Lower leg skin (tissue), 4 donors: ENCODE measurements at regions not wholly inside any gene's neighbourhood (a gene's known extent, or its start where the extent isn't known, plus 50 kb on each side); places are given as distances from the start of the nearest gene placed in this dataset.

Experiments
- DNase-seq, 2 donors: peaks; one replicate each; pipeline ENCODE4 v3.0.0-alpha.2; 2019; ENCODE audit warnings: low spot score in 2 of 2
- H3K4me3 ChIP-seq: fragments of 200-600 bp; sonication (generic); 2 replicates; pipeline ENCODE4 v1.5.1; 2017; ENCODE audit warnings: mild to moderate bottlenecking, low read depth; ENCODE audit not compliant: poor library complexity, severe bottlenecking
- POLR2A ChIP-seq, 2 donors: fragments of 450-650 bp; IDR thresholded peaks; one replicate each; pipeline ENCODE4 v1.6.1; 2016 to 2017; ENCODE audit warnings: antibody characterized with exemption in 2 of 2, mild to moderate bottlenecking in 1 of 2, moderate library complexity in 1 of 2
- WGBS, 2 donors: methylation state at CpG; one replicate each; pipeline ENCODE4 v1.1.5; 2018; 5-methylcytosine and 5-hydroxymethylcytosine counted together
- intact Hi-C: fragments of 100-400 bp; cut with DNase I; formaldehyde crosslinking; loops from one replicate; pipeline ENCODE4 v1.15.0; 2023; ENCODE audit warnings: low total_unique reads
- TF ChIP-seq, protein P1 (sequence below), 3 donors: fragments of 450-650 bp; IDR thresholded peaks; one replicate each; pipeline ENCODE4 v1.5.1; 2016; ENCODE audit warnings: antibody characterized with exemption in 3 of 3, mild to moderate bottlenecking in 3 of 3, moderate library complexity in 2 of 3

DNA sequence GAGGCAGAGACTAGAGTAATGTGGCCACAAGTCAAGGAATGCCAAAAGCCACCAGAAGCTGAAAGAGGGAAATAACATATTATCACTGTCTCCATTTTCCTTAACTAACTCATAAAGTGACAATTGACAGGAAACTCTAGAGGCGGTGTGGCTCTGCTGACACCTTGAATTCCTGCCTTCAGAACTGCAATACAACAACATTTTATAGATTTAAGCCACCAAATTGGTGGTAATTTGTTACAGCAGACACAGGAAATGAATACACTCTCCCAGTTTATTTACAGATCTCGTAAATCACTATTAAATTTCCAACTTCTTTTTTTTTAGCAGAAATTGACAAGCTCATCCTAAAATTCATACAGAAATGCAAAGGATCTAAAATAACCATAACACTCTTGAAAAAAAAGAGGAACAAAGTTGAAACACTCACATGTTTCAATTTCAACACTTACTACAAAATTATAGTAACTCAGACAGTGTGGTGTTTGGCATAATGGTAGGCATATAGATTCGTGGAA, 449.9 kb downstream of the OTOL1 start:
- no peak for TF ChIP-seq POLR2A (IDR thresholded peaks at IDR 0.05)
- TF ChIP-seq, protein P1, sequence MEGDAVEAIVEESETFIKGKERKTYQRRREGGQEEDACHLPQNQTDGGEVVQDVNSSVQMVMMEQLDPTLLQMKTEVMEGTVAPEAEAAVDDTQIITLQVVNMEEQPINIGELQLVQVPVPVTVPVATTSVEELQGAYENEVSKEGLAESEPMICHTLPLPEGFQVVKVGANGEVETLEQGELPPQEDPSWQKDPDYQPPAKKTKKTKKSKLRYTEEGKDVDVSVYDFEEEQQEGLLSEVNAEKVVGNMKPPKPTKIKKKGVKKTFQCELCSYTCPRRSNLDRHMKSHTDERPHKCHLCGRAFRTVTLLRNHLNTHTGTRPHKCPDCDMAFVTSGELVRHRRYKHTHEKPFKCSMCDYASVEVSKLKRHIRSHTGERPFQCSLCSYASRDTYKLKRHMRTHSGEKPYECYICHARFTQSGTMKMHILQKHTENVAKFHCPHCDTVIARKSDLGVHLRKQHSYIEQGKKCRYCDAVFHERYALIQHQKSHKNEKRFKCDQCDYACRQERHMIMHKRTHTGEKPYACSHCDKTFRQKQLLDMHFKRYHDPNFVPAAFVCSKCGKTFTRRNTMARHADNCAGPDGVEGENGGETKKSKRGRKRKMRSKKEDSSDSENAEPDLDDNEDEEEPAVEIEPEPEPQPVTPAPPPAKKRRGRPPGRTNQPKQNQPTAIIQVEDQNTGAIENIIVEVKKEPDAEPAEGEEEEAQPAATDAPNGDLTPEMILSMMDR (IDR thresholded peaks at IDR 0.05) = no peak
- intact Hi-C loops = no loop called here
- no peak for DNase-seq
- 63 to 78% methylated on average over 3 of the region's 3 CpGs for WGBS, 2 donors
- no peak overlapping the region for H3K4me3 ChIP-seq

DNA sequence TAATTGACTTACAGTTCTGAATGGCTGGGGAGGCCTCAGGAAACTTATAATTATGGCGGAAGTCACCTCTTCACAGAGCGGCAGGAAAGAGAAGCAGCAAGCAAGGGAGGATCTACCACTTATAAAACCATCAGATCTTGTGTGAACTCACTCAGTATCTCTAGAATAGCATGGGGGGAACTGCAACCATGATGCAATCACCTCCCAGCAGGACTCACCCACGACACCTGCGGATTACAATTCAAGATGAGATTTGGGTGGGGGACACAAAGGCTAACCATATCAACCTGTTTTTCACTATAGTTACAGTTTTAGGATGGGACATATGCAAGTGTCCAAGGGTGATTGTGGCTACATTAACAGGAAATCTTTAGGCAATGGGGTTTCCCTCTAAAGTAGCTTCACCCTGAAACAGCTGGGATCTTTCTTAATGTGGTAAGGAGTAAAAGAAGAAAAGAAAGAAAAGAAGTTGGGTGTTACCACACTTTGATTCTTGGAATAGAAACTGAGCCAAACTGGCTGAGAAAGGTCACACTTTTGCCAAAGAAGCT, 453.8 kb downstream of the OTOL1 start:
- no peak overlapping the region for H3K4me3 ChIP-seq
- intact Hi-C loops = no loop called here
- no peak for DNase-seq
- 90 to 91% methylated on average over 4 of the region's 4 CpGs for WGBS, 2 donors
- no peak for TF ChIP-seq POLR2A (IDR thresholded peaks at IDR 0.05)
- TF ChIP-seq, protein P1 (IDR thresholded peaks at IDR 0.05) = no peak

DNA sequence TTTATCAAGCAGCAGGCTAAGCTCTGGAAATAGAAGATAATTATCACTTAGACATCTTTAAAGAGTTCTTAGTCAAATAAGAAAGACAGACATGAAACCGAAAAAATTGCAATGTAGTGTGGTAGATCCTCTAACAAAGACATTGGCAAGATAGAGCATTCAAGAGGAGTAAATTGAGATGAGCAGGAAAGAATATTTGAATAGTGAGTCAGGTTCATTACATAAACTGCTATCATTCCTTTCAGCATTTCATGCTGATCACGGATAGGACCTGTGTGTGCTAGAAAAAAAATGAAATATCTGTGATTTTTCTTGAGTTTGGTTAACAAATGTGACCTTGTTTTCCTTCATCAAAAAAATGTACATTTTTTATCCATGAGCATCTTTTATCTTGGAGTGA, 460.9 kb downstream of the OTOL1 start:
- TF ChIP-seq POLR2A (IDR thresholded peaks at IDR 0.05) = no peak
- TF ChIP-seq, protein P1 (IDR thresholded peaks at IDR 0.05) = no peak
- WGBS, 2 donors = 63 to 64% methylated on average over 2 of the region's 2 CpGs
- intact Hi-C loops = no loop called here
- H3K4me3 ChIP-seq = no peak overlapping the region
- no peak for DNase-seq

DNA sequence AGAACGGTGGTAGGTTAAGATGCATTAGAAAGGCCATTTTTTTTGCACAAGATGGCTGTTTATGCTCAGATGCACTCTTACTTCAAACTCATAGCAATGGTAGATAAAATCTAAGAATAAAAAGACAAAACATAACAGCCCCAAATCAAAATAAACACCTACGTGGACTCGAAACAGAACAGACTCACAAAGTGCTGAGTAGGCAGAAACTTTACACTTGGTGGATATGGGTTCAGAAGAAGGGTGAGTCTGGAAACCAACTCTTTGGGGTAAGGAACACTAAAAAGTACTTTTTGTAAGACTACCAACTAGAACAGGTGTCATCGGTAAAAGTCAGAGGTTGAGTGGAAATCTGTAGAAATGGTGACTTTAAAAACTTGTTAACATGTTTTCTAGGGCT, 468.2 kb downstream of the OTOL1 start:
- intact Hi-C loops = no loop called here
- TF ChIP-seq, protein P1 (IDR thresholded peaks at IDR 0.05) = no peak
- TF ChIP-seq POLR2A (IDR thresholded peaks at IDR 0.05) = no peak
- DNase-seq = no peak
- no peak overlapping the region for H3K4me3 ChIP-seq
- 90 to 92% methylated on average over 4 of the region's 4 CpGs for WGBS, 2 donors

DNA sequence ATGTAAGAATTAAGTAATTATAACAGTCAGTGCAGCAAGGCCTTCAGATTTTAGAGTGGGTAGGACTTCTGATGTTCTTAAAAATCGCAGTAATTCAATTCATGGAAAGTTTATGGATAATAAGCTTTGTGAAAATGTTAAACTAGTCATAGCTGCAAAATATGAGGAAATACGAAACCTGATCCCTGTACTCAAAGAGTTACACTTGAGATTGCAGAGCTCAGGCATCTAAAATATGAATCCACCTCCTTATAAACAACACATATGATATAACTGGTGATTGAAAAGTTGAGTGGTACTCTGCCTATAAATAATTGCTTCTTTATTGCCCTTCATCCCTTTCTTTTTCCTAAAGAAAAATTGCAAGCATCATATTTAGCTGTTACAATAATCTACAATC, 473.3 kb downstream of the OTOL1 start:
- intact Hi-C loops = no loop called here
- 62 to 83% methylated on average over 2 of the region's 2 CpGs for whole genome bisulfite sequencing, 2 donors
- DNase-seq = no peak
- TF ChIP-seq, protein P1 (IDR thresholded peaks at IDR 0.05) = no peak
- no peak for TF ChIP-seq POLR2A (IDR thresholded peaks at IDR 0.05)
- no peak overlapping the region for H3K4me3 ChIP-seq

DNA sequence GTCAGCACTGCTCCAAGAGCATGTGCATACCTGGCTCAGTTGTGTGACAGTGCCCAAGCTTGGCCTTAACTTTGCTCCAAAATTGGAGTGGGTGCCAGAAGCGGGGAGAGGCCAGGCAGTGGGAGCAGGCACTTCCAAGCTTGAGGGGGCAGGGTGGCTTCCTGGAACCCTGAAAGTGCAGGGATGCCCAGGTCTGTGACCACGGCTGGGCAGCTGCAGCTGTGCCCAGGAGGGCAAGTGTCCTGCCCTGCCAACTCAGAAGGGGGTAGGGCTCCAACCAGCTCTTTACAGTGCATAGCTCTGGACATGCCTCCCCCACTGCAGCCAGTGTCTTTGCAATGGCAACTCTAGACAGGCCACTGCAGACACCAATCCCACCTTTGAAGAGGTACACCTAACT, 478.6 kb downstream of the OTOL1 start:
- DNase-seq = no peak
- intact Hi-C loops = no loop called here
- TF ChIP-seq, protein P1 (IDR thresholded peaks at IDR 0.05) = no peak
- no peak for TF ChIP-seq POLR2A (IDR thresholded peaks at IDR 0.05)
- 81 to 93% methylated on average over 2 of the region's 2 CpGs for WGBS, 2 donors
- no peak overlapping the region for H3K4me3 ChIP-seq
